GM18873 (cell line): ENCODE measurements at regions not wholly inside any gene's neighbourhood (a gene's known extent, or its start where the extent isn't known, plus 50 kb on each side); places are given as distances from the start of the nearest gene placed in this dataset.
"Not testable (repeated sequence)": the region's sequence is repeated elsewhere in the genome, so short reads cannot be mapped to it uniquely, and the experiment has no call there.

Experiments used
- ATAC-seq: cut with Tn5 transposase; IDR thresholded peaks from one replicate; pipeline ENCODE4 v1.9.1; 2021; ENCODE audit warnings: mild to moderate bottlenecking, moderate library complexity, moderate number of reproducible peaks; ENCODE audit not compliant: unreplicated experiment, low FRiP score

GRCh38 chr9:105091004-105091640 is 153.3 kb upstream of the SLC44A1 start:
- no peak for ATAC-seq

GRCh38 chr9:105093685-105094084 is 150.8 kb upstream of the SLC44A1 start:
- no peak for ATAC-seq

DNA sequence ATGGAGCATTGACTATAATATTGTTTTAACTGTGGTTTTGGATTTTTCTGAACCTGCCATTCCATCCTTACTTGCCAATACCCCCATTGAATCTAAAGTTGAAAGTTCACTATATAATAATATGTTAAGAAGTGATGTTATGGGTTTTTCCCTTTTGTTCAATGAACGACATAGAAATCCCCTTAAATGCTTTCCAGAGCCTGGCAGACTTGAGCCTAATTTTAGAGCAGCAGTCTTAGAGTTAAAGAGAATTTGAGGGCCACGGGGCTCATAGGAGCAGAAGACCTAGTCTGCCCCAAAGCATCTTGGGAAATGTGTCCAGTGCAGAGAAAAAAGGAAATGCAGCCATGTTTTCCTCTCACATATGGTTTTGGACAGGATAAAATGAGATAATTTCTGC is 146.1 kb upstream of the SLC44A1 start:
- ATAC-seq: no peak

DNA sequence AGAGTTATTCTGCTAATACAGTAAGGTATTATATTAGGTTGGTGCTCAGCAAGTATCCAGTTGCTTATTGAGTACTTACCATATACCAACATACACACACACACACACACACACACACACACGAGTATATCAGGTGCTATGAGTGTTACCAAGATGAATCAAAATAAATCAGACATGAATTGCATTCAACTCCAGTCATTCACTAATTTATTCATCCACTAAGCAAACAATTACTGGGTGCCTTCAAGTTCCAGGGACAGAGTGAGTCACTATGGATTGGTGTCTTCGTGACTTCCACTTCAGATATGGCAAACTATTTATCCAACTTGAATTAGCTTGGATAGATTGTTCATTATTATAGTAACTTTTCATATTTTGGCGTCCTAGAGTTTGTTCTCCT is 140.7 kb upstream of the SLC44A1 start:
- ATAC-seq: no peak

- no peak for ATAC-seq
Observed at GRCh38 chr9:105114318-105114717, 130.1 kb upstream of the SLC44A1 start.

DNA sequence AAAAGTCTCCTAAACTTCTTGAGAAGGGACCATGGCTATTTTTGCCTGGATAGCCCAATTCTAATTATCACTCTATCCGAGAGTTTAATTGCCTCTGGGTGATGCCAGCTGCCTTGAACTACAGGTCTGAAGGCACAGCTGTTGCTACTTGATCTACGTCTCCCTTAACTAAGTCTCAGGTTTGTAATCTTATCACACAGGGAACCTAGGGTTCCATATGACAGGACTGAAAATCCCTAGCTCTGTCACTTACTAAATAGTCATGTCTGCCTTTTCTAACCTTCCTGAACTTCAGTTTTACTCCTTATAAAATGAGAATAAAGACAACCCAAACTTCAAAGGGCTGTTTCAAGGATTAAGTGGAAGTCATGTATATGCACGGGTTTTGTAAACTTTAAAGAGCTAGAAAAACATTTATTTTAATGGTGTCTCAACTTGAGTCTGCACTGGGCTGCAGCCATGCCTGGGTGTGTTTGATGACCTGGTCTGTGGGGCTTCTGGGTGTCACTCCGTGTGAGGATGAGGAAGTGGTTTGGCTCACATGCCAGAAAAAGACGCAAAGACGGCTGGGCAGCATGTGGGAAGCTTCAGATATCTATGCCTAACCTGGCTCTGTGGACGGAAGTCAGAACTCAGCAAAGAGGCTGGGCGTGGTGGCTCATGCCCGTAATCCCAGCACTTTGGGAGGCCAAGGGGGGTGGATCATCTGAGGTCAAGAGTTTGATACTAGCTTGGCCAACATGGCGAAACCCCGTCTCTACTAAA is 129.3 kb upstream of the SLC44A1 start:
- peak; percentile 71 for ATAC-seq

- ATAC-seq: no peak
Observed at GRCh38 chr9:105116052-105116868, 128.2 kb upstream of the SLC44A1 start.

DNA sequence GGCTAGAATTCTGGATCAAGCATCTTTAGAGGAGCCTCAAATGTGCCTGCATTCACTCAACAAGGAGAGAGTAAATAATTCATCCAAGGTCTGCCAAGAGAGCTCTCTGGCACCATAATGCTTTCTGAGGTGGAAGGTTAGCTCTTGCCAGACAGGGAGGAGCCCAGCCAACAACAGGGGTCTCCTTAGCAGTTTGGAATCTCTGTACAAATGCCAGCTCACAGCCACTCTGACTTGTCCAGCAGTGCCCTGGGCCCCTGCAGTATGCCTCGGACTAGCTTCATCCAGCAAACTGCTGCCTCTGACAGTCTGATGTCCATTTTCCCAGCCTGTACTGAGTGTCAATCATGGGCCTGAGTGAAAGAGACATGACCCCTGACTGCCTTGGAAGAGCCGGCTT is 127.2 kb upstream of the SLC44A1 start:
- ATAC-seq: no peak

DNA sequence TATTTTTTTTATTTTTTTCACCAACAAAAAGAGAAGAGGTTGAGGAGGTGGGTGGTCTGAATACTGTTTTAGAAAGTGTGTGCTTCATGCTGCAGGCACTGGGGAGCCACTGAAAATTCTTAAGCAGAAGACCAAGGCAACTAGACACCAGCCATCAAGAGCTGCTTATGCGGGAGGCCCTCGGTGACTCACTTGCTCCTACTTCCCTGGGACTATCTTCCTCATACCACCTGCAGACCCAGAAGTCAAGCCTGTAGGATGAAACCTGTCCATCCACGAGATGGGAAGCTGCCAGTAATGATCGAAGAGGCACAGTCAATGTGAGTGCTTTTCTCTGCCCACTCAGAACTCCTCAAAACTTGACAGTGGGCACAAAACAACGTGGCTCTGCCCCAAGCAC is 125.8 kb upstream of the SLC44A1 start:
- no peak for ATAC-seq

DNA sequence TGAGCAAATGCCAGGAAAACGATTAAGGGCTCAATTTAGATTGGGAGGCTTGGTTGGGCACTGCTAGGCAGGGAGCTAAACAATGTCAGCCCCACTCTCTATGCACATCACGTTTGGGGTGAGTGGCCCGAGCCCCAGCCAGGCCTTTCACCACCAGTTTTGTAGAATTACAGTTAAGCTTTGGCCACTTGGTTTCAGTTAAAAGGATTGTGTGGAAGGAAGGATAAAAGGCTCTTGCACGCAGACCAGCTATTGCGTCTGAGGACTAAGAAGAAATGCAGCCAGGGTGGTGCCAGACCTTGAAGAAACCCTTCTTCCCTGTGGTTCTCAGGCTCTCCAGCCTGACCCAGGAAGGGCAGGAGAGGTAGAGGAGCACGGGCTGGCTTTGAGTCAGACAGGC is 125.3 kb upstream of the SLC44A1 start:
- ATAC-seq: no peak

- ATAC-seq: no peak
Observed at GRCh38 chr9:105121861-105122430, 122.5 kb upstream of the SLC44A1 start.

GRCh38 chr9:105124598-105124997 is 119.9 kb upstream of the SLC44A1 start:
- not testable (repeated sequence) for ATAC-seq

- no peak for ATAC-seq
Observed at GRCh38 chr9:105126226-105126625, 118.2 kb upstream of the SLC44A1 start.

DNA sequence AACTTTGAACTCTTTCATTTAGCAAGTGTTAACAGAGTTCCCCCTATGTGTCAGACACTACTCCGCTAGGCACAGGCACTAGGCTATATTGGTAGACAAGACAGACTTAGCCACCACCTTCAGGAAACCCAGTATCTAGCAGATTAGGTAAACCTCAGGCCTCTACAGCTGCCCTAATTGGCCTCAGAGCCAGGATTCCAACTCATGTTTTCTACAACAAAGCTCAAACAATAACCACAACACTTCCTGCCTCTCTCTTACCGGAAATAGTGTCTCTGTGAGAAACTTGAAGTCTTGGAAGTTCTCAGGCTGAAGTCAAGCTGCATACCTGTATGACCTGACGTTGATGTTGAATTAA is 116.6 kb upstream of the SLC44A1 start:
- peak; percentile 99 for ATAC-seq

- no peak for ATAC-seq
Observed at GRCh38 chr9:105128908-105129600, 115.4 kb upstream of the SLC44A1 start.

- no peak for ATAC-seq
Observed at GRCh38 chr9:105129731-105130130, 114.7 kb upstream of the SLC44A1 start.

DNA sequence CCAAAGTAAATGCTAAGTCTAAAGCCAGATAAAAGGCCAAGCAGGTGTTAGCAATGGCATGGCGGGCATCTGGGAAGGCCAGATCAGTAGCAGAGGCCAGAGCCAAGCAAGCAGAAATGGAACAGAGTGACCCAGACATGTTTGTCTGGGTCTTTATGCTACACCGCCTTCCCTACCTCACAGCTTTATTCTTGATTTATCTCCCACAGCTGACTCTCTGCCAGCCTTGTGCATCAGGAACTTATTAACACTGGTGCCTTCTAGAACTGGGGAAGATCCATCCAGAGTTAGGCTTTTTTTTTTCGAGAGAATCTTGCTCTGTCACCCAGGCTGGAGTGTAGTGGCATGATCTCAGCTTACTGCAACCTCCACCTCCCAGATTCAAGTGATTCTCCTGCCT is 112.5 kb upstream of the SLC44A1 start:
- ATAC-seq: no peak

DNA sequence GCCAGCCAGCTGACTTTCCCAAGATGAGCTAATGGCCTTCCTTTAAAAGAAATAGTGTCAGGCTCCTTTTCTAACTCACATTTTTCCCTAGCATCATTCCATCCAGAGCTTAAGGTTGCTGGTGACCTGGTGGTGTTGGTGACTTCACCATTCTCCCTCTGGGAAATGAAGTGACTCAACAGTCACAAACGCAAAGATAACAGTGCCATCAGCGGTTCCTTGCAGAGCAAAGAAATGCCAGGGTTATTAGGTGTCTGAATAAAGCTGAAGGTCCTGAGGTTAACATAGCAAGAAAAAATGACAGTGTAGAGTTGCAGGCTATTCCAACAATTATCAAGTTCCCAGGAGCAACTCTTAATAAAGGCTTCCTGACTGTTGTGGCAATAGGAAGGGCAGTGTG is 111.8 kb upstream of the SLC44A1 start:
- ATAC-seq: no peak

DNA sequence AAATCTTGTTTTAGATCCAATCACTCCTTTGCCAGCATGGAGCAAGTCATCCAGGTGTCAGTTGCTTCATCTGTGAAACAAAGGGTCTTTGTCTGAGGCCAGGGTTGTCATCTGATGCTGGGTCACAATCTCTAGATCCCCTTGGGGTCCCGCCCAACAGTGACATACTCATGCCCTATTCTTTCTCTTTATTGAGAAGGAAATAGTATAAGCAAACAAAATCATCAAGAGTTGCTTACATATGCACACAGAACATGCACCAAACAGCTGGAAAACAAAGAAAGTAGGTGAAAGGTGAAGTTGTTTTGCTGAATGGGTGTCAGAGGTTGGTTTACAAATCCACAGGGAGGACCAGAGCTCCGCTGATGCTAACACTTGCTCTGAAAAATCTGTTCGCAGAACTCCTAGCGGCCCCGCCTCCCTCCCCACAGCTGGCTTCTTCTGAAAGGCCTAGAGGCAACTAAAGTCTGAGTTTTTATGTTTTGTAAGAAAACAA is 106.1 kb upstream of the SLC44A1 start:
- ATAC-seq: no peak
